ENCODE measurements at regions not wholly inside any gene's neighbourhood (a gene's known extent, or its start where the extent isn't known, plus 50 kb on each side); places are given as distances from the start of the nearest gene placed in this dataset.

DNA sequence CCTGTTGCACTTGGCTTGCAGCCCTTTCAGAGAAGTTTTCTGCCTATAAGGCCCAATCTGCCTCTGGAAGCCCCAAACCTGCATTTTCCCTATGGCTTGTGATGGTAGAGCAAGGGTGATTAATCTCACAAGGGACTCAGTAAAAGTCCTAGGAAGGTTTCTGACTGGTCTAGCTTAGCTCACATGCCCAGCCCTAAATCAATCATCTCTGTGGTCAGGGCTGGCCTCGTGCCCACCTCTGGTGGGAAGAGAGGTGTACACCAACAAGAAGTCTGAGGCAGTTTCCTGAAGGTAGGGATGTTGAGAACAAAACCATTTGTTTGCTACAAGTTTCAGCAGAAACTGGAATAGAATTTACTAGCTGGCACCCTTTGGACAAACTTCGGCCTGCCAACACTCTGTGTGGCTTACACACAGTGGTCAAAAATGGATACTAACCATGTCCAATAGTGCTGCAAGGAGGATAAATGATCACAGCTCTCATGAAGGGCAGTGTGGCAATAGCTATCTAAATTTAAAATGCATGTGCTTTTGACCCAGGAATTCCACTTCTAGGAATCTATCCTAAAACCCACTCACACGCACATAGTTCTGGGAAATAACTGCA, 96.4 kb downstream of the EN1 start:
- TF ChIP-seq FOXP1 (CRISPR knock-in tag; IDR thresholded peaks at IDR 0.05; ENCODE audit: borderline replicate concordance) (no peak), ZNF416 (CRISPR knock-in tag; IDR thresholded peaks at IDR 0.05) (no peak), CTCF (IDR thresholded peaks at IDR 0.05) (no peak), PRDM15 (CRISPR knock-in tag; IDR thresholded peaks at IDR 0.05) (no peak), MXD4 (CRISPR knock-in tag; IDR thresholded peaks at IDR 0.05; ENCODE audit: borderline replicate concordance) (no peak), SP1 (CRISPR knock-in tag; conservative IDR thresholded peaks at IDR 0.05) (no peak), ATF1 (CRISPR knock-in tag; IDR thresholded peaks at IDR 0.05) (no peak), JUN (CRISPR knock-in tag; IDR thresholded peaks at IDR 0.05) (no peak)
- TF ChIP-seq, protein P1, sequence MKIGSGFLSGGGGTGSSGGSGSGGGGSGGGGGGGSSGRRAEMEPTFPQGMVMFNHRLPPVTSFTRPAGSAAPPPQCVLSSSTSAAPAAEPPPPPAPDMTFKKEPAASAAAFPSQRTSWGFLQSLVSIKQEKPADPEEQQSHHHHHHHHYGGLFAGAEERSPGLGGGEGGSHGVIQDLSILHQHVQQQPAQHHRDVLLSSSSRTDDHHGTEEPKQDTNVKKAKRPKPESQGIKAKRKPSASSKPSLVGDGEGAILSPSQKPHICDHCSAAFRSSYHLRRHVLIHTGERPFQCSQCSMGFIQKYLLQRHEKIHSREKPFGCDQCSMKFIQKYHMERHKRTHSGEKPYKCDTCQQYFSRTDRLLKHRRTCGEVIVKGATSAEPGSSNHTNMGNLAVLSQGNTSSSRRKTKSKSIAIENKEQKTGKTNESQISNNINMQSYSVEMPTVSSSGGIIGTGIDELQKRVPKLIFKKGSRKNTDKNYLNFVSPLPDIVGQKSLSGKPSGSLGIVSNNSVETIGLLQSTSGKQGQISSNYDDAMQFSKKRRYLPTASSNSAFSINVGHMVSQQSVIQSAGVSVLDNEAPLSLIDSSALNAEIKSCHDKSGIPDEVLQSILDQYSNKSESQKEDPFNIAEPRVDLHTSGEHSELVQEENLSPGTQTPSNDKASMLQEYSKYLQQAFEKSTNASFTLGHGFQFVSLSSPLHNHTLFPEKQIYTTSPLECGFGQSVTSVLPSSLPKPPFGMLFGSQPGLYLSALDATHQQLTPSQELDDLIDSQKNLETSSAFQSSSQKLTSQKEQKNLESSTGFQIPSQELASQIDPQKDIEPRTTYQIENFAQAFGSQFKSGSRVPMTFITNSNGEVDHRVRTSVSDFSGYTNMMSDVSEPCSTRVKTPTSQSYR (CRISPR knock-in tag; IDR thresholded peaks at IDR 0.05): no peak
- TF ChIP-seq, protein P2, sequence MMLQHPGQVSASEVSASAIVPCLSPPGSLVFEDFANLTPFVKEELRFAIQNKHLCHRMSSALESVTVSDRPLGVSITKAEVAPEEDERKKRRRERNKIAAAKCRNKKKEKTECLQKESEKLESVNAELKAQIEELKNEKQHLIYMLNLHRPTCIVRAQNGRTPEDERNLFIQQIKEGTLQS (CRISPR knock-in tag; conservative IDR thresholded peaks at IDR 0.05): no peak
- TF ChIP-seq, protein P3, sequence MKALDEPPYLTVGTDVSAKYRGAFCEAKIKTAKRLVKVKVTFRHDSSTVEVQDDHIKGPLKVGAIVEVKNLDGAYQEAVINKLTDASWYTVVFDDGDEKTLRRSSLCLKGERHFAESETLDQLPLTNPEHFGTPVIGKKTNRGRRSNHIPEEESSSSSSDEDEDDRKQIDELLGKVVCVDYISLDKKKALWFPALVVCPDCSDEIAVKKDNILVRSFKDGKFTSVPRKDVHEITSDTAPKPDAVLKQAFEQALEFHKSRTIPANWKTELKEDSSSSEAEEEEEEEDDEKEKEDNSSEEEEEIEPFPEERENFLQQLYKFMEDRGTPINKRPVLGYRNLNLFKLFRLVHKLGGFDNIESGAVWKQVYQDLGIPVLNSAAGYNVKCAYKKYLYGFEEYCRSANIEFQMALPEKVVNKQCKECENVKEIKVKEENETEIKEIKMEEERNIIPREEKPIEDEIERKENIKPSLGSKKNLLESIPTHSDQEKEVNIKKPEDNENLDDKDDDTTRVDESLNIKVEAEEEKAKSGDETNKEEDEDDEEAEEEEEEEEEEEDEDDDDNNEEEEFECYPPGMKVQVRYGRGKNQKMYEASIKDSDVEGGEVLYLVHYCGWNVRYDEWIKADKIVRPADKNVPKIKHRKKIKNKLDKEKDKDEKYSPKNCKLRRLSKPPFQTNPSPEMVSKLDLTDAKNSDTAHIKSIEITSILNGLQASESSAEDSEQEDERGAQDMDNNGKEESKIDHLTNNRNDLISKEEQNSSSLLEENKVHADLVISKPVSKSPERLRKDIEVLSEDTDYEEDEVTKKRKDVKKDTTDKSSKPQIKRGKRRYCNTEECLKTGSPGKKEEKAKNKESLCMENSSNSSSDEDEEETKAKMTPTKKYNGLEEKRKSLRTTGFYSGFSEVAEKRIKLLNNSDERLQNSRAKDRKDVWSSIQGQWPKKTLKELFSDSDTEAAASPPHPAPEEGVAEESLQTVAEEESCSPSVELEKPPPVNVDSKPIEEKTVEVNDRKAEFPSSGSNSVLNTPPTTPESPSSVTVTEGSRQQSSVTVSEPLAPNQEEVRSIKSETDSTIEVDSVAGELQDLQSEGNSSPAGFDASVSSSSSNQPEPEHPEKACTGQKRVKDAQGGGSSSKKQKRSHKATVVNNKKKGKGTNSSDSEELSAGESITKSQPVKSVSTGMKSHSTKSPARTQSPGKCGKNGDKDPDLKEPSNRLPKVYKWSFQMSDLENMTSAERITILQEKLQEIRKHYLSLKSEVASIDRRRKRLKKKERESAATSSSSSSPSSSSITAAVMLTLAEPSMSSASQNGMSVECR (CRISPR knock-in tag; IDR thresholded peaks at IDR 0.05; ENCODE audit: borderline replicate concordance): no peak

Data from WTC11 (cell line).